Stimulated activated naive CD8-positive, alpha-beta T cell treated with anti-CD3 and anti-CD28 coated beads, Interleukin-15, Interleukin-2, amounts not matched to agents 100 ng/mL and 50 ng/mL, for 24 hours (primary cell): ENCODE measurements at regions not wholly inside any gene's neighbourhood (a gene's known extent, or its start where the extent isn't known, plus 50 kb on each side); places are given as distances from the start of the nearest gene placed in this dataset.
"Not testable (repeated sequence)": the region's sequence is repeated elsewhere in the genome, so short reads cannot be mapped to it uniquely, and the experiment has no call there.

Source experiments
- H3K27ac Mint-ChIP-seq: one replicate; pipeline ENCODE4 v1.8.0; 2021; ENCODE audit warnings: mild to moderate bottlenecking, mixed read lengths
- H3K27me3 Mint-ChIP-seq: one replicate; pipeline ENCODE4 v1.8.0; 2021; ENCODE audit warnings: mixed read lengths
- H3K36me3 Mint-ChIP-seq: one replicate; pipeline ENCODE4 v1.8.0; 2021; ENCODE audit warnings: low read depth, mixed read lengths
- H3K4me1 Mint-ChIP-seq: one replicate; pipeline ENCODE4 v1.8.0; 2021; ENCODE audit warnings: low read depth, mixed read lengths
- H3K4me3 Mint-ChIP-seq: one replicate; pipeline ENCODE4 v1.8.0; 2021; ENCODE audit warnings: mild to moderate bottlenecking, mixed read lengths
- H3K9me3 Mint-ChIP-seq: one replicate; pipeline ENCODE4 v1.8.0; 2021; ENCODE audit warnings: mixed read lengths

DNA sequence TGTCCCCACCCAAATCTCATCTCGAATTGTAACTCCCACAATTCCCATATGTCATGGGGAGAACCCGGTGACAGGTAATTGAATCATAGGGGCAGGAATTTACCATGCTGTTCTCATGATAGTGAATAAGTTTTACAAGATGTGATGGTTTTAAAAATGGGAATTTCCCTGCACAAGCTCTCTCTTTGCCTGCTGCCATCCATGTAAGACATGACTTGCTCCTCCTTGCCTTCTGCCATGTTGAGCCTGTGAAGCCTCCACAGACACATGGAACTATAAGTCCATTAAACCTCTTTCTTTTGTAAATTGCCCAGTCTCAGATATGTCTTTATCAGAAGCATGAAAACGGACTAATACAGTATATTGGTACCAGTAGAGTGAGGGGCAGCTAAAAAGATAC, 546.9 kb downstream of the ZNF385D start:
- H3K27me3 Mint-ChIP-seq, H3K27ac Mint-ChIP-seq, H3K36me3 Mint-ChIP-seq, H3K4me1 Mint-ChIP-seq, H3K4me3 Mint-ChIP-seq: not testable (repeated sequence)
- peaks cover 31% of the 10 kb centered on the region for H3K9me3 Mint-ChIP-seq

DNA sequence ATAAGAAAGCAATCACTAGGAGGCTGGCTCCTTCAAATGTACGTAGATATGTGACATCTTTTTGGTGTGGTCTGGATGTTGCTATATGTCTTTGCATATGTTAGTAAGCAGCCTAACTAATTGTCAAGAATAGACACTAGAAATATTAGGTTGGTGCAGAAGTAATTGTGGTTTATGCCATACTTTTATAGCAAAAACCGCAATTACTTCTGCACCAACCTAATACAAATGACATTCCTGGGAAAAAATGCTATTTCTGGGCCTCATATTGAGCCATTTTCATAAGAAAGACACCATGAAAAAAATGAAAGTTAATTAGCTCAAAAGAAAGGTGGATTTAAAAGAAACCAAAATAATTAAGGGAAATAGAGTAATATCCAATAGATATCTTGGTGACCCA, 555.8 kb downstream of the ZNF385D start:
- no peaks in the 10 kb centered on the region for H3K36me3 Mint-ChIP-seq
- H3K27ac Mint-ChIP-seq = no peak overlapping the region
- no peaks in the 10 kb centered on the region for H3K27me3 Mint-ChIP-seq
- H3K4me3 Mint-ChIP-seq = no peak overlapping the region
- peaks cover 5% of the 10 kb centered on the region for H3K9me3 Mint-ChIP-seq
- H3K4me1 Mint-ChIP-seq = no peaks in the 10 kb centered on the region

DNA sequence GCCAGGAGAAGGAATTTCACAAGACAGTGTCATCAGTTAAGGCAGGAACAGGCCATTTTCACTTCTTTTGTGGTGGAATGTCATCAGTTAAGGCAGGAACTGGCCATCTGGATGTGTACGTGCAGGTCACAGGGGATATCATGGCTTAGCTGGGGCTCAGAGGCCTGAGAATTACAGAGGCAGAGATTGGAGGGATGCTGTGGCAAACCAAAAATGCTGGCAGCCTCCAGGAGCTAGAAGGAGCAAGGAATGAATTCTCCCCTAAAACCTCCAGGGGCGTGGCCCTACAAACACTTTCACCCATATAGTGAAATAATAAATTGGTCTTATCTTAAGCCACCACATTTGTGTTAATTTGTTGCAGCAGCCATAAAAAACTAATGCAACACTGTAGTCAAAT, 557.0 kb downstream of the ZNF385D start:
- not testable (repeated sequence) for H3K27ac Mint-ChIP-seq, H3K36me3 Mint-ChIP-seq, H3K27me3 Mint-ChIP-seq, H3K4me1 Mint-ChIP-seq, H3K9me3 Mint-ChIP-seq, H3K4me3 Mint-ChIP-seq

- no peaks in the 10 kb centered on the region for H3K36me3 Mint-ChIP-seq
- no peak overlapping the region for H3K4me3 Mint-ChIP-seq
- H3K27ac Mint-ChIP-seq = no peak overlapping the region
- no peaks in the 10 kb centered on the region for H3K4me1 Mint-ChIP-seq
- H3K27me3 Mint-ChIP-seq = no peaks in the 10 kb centered on the region
- no peaks in the 10 kb centered on the region for H3K9me3 Mint-ChIP-seq
These were observed 562.6 kb downstream of the ZNF385D start for GRCh38 chr3:21188459-21188858.

GRCh38 chr3:21185816-21186314, 565.1 kb downstream of the ZNF385D start:
- H3K36me3 Mint-ChIP-seq = no peaks in the 10 kb centered on the region
- H3K4me3 Mint-ChIP-seq = no peak overlapping the region
- no peak overlapping the region for H3K27ac Mint-ChIP-seq
- H3K9me3 Mint-ChIP-seq = no peaks in the 10 kb centered on the region
- H3K27me3 Mint-ChIP-seq = no peaks in the 10 kb centered on the region
- H3K4me1 Mint-ChIP-seq = no peaks in the 10 kb centered on the region

DNA sequence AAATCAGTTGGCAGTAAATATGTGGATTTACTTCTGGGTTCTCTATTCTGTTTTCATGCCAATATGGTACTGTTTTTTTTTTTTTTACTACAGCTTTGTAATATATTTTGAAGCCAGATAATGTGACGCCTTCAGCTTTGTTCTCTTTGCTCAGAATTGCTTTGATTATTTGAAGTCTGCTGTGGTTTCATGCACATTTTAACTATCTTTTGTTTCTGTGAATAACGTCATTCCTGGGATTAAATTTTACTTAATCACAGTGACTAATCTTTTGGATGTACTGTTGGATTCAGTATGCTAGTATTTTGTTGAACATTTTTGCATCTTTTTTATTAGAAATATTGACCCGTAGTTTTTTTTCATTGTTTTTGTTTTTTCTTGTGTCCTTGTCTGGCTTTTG, 576.5 kb downstream of the ZNF385D start:
- Mint-ChIP-seq H3K27me3 (no peaks in the 10 kb centered on the region), H3K9me3 (peaks cover 44% of the 10 kb centered on the region), H3K27ac (no peak overlapping the region), H3K4me1 (no peaks in the 10 kb centered on the region), H3K4me3 (no peak overlapping the region), H3K36me3 (no peaks in the 10 kb centered on the region)

DNA sequence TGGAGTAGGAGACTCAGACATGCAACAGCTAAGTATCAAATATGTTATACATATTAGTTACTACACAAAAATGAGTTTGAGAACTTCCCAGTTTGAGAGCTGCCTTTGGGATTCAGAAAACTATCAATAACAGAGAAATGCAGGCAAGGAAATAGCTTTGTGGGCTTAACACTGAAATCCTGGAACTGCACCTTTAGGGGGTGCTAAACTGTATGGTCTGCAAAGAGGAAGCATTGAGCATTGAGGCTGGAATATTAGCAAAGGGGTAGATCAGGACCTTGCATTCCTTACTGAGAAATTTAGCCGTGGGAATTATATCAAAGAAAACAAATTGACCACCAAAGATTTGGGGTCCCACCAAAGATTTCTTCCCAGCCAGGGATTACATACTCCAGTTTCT, 580.0 kb downstream of the ZNF385D start:
- H3K4me3 Mint-ChIP-seq = no peak overlapping the region
- H3K27me3 Mint-ChIP-seq = no peaks in the 10 kb centered on the region
- H3K9me3 Mint-ChIP-seq = peaks cover 23% of the 10 kb centered on the region
- H3K36me3 Mint-ChIP-seq = no peaks in the 10 kb centered on the region
- H3K4me1 Mint-ChIP-seq = no peaks in the 10 kb centered on the region
- H3K27ac Mint-ChIP-seq = no peak overlapping the region

DNA sequence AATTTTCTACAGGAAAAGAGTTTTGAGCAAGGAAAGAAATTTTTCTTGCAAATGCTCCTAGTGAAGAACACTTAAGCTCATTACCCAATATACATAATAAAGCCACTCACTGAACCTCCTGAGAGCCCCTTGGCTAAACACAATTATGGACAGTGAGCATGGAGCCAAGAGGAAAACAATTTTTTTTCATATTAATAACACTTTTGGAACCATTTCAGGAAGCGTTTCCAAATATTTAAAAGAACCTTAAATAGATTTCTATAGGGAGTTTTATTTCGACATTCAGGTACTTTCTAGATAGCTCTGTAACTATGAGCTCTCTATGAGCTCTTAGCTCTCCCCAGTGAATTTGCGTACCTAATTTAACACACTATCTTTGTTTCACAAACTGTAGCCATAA, 581.1 kb downstream of the ZNF385D start:
- no peak overlapping the region for H3K4me3 Mint-ChIP-seq
- H3K27ac Mint-ChIP-seq = no peak overlapping the region
- H3K27me3 Mint-ChIP-seq = no peaks in the 10 kb centered on the region
- H3K4me1 Mint-ChIP-seq = no peaks in the 10 kb centered on the region
- no peaks in the 10 kb centered on the region for H3K36me3 Mint-ChIP-seq
- peaks cover 13% of the 10 kb centered on the region for H3K9me3 Mint-ChIP-seq

DNA sequence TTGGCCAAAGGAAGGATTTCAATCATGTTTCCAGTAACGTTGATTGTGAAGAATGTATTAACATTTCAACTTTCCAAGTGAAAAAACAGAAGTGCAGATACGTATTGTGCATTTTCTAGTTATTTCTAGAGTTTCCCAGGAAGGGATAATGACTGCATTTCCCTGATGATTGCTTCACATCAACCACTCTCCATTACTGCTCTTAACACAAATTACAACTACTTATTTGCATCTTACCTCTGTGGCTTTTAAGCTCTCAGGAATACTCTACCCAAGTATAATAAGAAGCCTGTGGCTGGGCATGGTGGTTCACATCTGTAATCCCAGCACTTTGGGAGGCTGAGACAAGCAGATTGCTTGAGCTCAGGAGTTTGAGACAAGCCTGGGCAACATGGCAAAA, 582.5 kb downstream of the ZNF385D start:
- no peaks in the 10 kb centered on the region for H3K27me3 Mint-ChIP-seq
- no peak overlapping the region for H3K27ac Mint-ChIP-seq
- no peaks in the 10 kb centered on the region for H3K4me1 Mint-ChIP-seq
- peaks cover 6% of the 10 kb centered on the region for H3K9me3 Mint-ChIP-seq
- H3K36me3 Mint-ChIP-seq = no peaks in the 10 kb centered on the region
- H3K4me3 Mint-ChIP-seq = no peak overlapping the region

DNA sequence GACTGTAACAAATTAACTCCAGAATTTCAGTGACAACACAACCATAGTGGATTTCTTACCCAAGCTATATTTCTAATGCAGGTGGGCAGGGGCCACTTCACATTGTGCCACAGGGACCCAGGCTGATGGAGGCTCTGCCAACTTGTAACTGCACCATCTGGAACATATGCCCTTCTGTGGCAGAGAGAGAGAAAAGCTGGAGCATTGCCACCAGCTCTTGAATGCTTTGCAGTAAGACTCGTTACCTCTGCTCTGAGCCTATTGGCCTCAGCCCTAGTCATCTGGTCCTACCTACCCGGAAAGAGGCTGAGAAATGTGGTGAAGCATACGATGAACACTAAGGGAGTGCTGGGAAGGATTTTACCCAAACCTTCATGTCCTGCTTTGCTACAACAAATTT, 587.1 kb downstream of the ZNF385D start:
- no peak overlapping the region for H3K4me3 Mint-ChIP-seq
- peaks cover 15% of the 10 kb centered on the region for H3K9me3 Mint-ChIP-seq
- H3K27ac Mint-ChIP-seq = no peak overlapping the region
- H3K36me3 Mint-ChIP-seq = no peaks in the 10 kb centered on the region
- no peaks in the 10 kb centered on the region for H3K4me1 Mint-ChIP-seq
- H3K27me3 Mint-ChIP-seq = no peaks in the 10 kb centered on the region

- Mint-ChIP-seq H3K4me3 (no peak overlapping the region), H3K27ac (no peak overlapping the region), H3K36me3 (no peaks in the 10 kb centered on the region), H3K9me3 (peaks cover 12% of the 10 kb centered on the region), H3K27me3 (no peaks in the 10 kb centered on the region), H3K4me1 (no peaks in the 10 kb centered on the region)
These were observed 591.5 kb downstream of the ZNF385D start for GRCh38 chr3:21159543-21159906.

DNA sequence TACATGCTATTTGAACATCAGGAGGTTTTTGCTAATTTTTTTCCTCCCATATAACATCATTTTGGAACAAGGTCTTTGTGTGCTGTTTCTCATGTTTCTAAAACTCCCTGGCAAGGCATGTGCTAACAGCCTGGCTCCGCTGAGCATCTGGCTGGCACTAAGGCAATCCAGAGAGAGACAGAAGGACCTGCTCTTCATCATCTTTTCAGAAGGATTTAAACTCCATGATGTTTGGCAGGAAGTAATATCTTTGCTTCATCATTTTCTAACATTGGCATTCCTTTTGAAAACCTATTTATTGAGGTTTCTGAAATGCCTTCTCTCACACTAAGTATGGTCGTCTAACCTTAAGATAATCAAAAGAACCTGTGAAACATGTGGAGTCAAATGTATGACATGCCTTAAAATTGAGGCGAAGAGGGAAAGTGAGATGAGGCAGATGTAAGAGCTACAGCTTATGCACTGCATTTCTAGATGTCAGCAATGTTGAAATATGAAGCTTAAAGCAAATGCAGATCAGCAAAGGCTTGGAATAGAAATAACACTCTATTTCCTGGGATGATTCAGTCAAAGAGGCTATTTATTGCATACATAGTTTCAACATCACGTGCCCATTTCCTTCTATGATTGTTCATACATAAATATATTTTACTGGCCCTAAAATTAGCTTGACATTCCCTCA, 592.0 kb downstream of the ZNF385D start:
- Mint-ChIP-seq H3K4me1 (no peaks in the 10 kb centered on the region), H3K27me3 (no peaks in the 10 kb centered on the region), H3K9me3 (peaks cover 12% of the 10 kb centered on the region), H3K4me3 (no peak overlapping the region), H3K27ac (no peak overlapping the region), H3K36me3 (no peaks in the 10 kb centered on the region)

DNA sequence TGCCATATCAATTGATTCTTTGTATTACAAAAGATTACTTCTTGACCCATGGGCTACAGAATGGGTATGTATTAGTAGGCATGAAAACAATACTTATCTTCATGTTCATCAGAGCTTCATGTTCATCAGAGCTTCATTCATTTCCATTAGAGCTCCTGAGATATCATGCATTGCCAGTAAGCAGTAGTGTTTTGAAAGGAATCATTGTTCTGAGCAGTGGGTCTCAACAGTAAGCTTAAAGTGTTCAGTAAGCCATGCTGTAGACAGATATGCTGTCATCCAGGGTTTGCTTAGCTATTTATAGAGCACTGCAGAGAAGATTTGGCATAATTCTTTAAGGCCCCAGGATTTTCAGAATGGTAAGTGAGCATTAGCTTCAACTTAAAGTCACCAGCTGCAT, 596.1 kb downstream of the ZNF385D start:
- Mint-ChIP-seq H3K4me3 (no peak overlapping the region), H3K27me3 (no peaks in the 10 kb centered on the region), H3K27ac (no peak overlapping the region), H3K36me3 (no peaks in the 10 kb centered on the region), H3K4me1 (no peaks in the 10 kb centered on the region), H3K9me3 (peaks cover 14% of the 10 kb centered on the region)

- no peak overlapping the region for H3K4me3 Mint-ChIP-seq
- no peaks in the 10 kb centered on the region for H3K36me3 Mint-ChIP-seq
- no peaks in the 10 kb centered on the region for H3K27me3 Mint-ChIP-seq
- H3K4me1 Mint-ChIP-seq = no peaks in the 10 kb centered on the region
- H3K9me3 Mint-ChIP-seq = peaks cover 10% of the 10 kb centered on the region
- H3K27ac Mint-ChIP-seq = no peak overlapping the region
These were observed 598.5 kb downstream of the ZNF385D start for GRCh38 chr3:21152555-21152954.

DNA sequence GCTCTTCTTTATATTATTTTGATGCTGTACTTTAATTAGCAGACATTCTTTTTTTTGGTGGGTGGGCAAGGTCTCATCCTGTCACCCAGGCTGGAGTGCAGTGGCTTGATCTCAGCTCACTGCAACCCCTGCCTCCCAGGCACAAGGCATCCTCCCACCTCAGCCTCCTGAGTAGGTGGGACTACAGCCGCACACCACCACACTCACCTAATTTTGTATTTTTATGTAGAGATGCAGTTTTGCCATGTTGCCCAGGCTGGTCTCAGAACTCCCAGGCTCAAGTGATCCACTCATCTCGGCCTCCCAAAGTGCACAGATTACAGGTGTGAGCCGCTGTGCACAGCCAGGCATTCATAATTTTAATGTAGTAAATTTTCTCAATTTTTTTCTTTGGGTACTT, 608.1 kb downstream of the ZNF385D start:
- Mint-ChIP-seq H3K27ac (no peak overlapping the region), H3K4me3 (no peak overlapping the region), H3K36me3 (no peaks in the 10 kb centered on the region), H3K4me1 (no peaks in the 10 kb centered on the region), H3K27me3 (no peaks in the 10 kb centered on the region), H3K9me3 (peaks cover 15% of the 10 kb centered on the region)

DNA sequence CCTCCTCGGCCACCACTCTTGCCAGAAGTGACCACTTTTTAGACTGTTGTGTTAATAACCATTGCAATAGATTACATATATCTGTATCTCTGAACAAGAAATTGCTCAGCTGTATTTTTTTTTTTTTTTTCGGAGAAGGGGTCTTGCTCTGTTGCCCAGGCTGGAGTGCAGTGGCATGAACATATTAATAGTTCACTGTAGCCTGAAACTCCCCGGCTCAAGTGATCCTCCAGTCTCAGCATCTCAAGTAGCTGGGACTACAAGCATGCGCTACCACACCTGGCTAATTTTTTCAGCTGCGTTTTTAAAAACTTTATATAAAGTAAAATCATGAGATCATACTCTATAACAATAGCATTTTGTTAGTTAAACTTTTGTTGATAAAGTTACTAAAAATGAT, 609.0 kb downstream of the ZNF385D start:
- Mint-ChIP-seq H3K9me3 (peaks cover 18% of the 10 kb centered on the region), H3K4me3 (no peak overlapping the region), H3K36me3 (no peaks in the 10 kb centered on the region), H3K27ac (no peak overlapping the region), H3K27me3 (no peaks in the 10 kb centered on the region), H3K4me1 (no peaks in the 10 kb centered on the region)
